ENCODE measurements at regions not wholly inside any gene's neighbourhood (a gene's known extent, or its start where the extent isn't known, plus 50 kb on each side); places are given as distances from the start of the nearest gene placed in this dataset.

DNA sequence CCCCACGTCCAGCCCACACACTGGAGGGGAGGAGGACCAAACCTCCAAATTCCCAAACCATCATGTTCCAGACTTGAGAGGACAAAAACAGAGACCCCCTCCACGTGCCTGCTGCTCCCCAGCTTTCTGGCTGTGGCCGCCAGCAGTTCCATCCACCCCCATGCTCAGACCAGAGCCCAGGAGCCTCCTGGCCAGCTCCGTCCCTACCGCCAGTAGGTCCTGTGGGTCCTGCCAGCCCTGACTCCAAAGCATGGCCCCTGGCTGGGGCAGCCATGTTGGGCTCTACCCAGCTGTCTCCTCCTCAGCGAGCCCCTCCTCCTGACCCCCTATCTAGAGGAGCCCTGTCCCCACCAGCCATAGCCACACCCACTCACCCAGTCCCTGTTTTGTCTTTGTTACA, 227.3 kb upstream of the RTL1 start:
- ATAC-seq (replicated peaks in 1 of 4) (peak in 1 of 4 experiments; percentile 20), DNase-seq (no peak)
- Mint-ChIP-seq H3K36me3 (no peaks in the 10 kb centered on the region), H3K27ac (no peak overlapping the region), H3K4me1 (no peaks in the 10 kb centered on the region), H3K4me3 (no peak overlapping the region), H3K27me3 (peaks cover 20 to 54% of the 10 kb centered on the region in 2 donors), H3K9me3 (peaks cover 3 to 5% (median 5%) of the 10 kb centered on the region in 3 donors)
- WGBS (ENCODE audit: insufficient coverage): 76% methylated on average over 6 of the region's 6 CpGs
- Histone ChIP-seq H3K36me3 (ENCODE audit: control insufficient read depth in 2 of 2, extremely low read depth in 1 of 2, insufficient read depth in 1 of 2, low read length in 1 of 2) (no peaks in the 10 kb centered on the region), H3K4me1 (ENCODE audit: control insufficient read depth in 1 of 2, extremely low read depth in 1 of 2, insufficient read depth in 2 of 2, low read length in 2 of 2) (no peaks in the 10 kb centered on the region), H3K9me3 (no peaks in the 10 kb centered on the region), H3K27me3 (replicated peaks in 1 of 2; ENCODE audit: control insufficient read depth in 2 of 2, extremely low read depth in 1 of 2, insufficient read depth in 2 of 2, low read length in 1 of 2) (peaks cover 0 to 51% of the 10 kb centered on the region in 2 experiments), H3K27ac (ENCODE audit: low read length) (no peak overlapping the region), H3K4me3 (ENCODE audit: control insufficient read depth in 1 of 2, extremely low read depth in 1 of 2, low read length in 1 of 2) (no peak overlapping the region)
- CTCF ChIA-PET: no interaction called here
- POLR2A ChIA-PET: no interaction called here

DNA sequence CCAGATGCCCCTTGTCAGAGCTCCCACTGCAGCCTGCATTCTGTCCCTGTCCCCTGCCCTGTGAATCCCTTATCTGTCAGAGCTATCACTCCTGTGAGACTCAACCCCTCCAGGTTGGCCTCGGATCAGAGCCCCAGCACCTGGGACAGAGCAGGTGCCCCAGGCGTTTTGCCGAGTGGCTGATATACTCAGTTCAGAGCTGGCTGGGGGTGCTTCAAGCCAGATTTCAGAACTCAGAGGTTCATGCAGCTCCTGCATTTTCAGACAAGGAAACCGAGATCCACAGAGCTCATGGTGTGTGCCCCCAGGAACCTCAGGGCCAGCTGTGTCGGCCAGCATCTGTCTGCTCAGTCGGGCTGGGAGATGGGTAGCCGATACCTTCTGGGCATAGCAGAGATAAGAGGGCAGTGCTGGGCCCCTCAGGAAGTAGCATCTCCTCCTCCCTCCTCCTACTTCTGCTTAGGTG, 228.0 kb upstream of the RTL1 start:
- ChIA-PET POLR2A (no interaction called here), CTCF (no interaction called here)
- DNase-seq (no peak), ATAC-seq (replicated peaks in 1 of 4) (no peak)
- H3K27me3 ChIP-seq (replicated peaks in 1 of 2; ENCODE audit: control insufficient read depth in 2 of 2, extremely low read depth in 1 of 2, insufficient read depth in 2 of 2, low read length in 1 of 2): peaks cover 0 to 52% of the 10 kb centered on the region in 2 experiments
- Mint-ChIP-seq H3K27ac (no peak overlapping the region), H3K27me3 (peaks cover 20 to 54% of the 10 kb centered on the region in 2 donors), H3K9me3 (peaks cover 3 to 5% (median 5%) of the 10 kb centered on the region in 3 donors), H3K4me3 (no peak overlapping the region), H3K4me1 (no peaks in the 10 kb centered on the region), H3K36me3 (no peaks in the 10 kb centered on the region)
- 64% methylated on average over 4 of the region's 7 CpGs for WGBS (ENCODE audit: insufficient coverage)
- H3K36me3 ChIP-seq (ENCODE audit: control insufficient read depth in 2 of 2, extremely low read depth in 1 of 2, insufficient read depth in 1 of 2, low read length in 1 of 2): no peaks in the 10 kb centered on the region
- H3K4me3 ChIP-seq (ENCODE audit: control insufficient read depth in 1 of 2, extremely low read depth in 1 of 2, low read length in 1 of 2): no peak overlapping the region
- H3K9me3 ChIP-seq: no peaks in the 10 kb centered on the region
- no peaks in the 10 kb centered on the region for H3K4me1 ChIP-seq (ENCODE audit: control insufficient read depth in 1 of 2, extremely low read depth in 1 of 2, insufficient read depth in 2 of 2, low read length in 2 of 2)
- no peak overlapping the region for H3K27ac ChIP-seq (ENCODE audit: low read length)

DNA sequence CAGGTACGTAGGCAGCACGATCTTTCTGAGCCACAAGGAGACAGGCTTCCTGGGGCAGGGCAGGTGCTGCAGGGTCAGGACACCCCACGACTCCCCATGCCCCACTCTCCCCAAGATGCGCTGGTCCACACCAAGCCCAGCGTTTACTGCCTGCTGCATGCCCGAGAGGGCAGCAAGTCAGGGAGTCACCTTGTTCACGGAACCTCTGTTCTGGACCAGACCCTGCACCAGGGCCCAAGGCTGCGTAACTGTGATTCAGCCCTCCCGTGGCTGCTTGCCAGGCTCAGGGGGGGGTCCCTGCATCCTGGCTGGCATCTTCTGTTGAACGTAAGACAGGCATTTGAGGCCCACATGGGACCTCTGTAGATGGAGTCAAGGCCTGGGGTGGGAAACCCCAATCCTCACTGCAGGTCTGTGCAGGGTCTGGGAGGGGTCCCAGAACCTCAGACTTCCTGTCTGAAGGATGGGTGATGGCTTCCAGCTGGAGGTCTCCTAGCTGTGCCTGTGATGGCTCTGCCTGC, 228.6 kb upstream of the RTL1 start:
- peak in 1 of 35 experiments; percentile 13 for DNase-seq

DNA sequence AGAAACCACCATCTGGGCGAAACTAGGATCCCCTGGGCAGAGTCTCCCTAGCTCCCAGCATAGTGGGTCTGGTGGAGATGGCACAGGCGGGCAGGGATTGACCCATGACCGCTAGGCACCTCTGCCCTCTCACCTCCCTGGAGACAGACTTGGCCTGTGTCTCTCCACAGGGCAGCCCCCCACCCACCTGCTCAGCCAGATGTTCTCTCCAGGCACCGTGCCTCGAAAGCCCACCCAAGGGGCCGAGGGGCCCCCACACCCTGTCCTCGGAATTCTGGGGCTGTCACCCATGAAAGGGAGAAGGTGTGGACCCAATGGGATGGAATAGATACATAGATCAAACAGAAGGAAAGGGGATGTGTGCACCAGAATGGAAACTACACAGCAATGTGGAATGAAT, 229.1 kb upstream of the RTL1 start:
- no peak for ATAC-seq (replicated peaks in 1 of 4)
- H3K9me3 Mint-ChIP-seq: peaks cover 3 to 5% (median 5%) of the 10 kb centered on the region in 3 donors

More for the DNA sequence above, 228.6 kb upstream of the RTL1 start:
- Histone ChIP-seq H3K4me1 (ENCODE audit: control insufficient read depth in 1 of 2, extremely low read depth in 1 of 2, insufficient read depth in 2 of 2, low read length in 2 of 2) (no peaks in the 10 kb centered on the region), H3K36me3 (ENCODE audit: control insufficient read depth in 2 of 2, extremely low read depth in 1 of 2, insufficient read depth in 1 of 2, low read length in 1 of 2) (no peaks in the 10 kb centered on the region), H3K4me3 (ENCODE audit: control insufficient read depth in 1 of 2, extremely low read depth in 1 of 2, low read length in 1 of 2) (no peak overlapping the region), H3K9me3 (no peaks in the 10 kb centered on the region), H3K27ac (ENCODE audit: low read length) (no peak overlapping the region), H3K27me3 (replicated peaks in 1 of 2; ENCODE audit: control insufficient read depth in 2 of 2, extremely low read depth in 1 of 2, insufficient read depth in 2 of 2, low read length in 1 of 2) (peaks cover 0 to 48% of the 10 kb centered on the region in 2 experiments)
- no peaks in the 10 kb centered on the region for H3K36me3 Mint-ChIP-seq
- no peak overlapping the region for H3K4me3 Mint-ChIP-seq
- ChIA-PET CTCF (no interaction called here), POLR2A (no interaction called here)
- H3K9me3 Mint-ChIP-seq: peaks cover 3 to 5% (median 5%) of the 10 kb centered on the region in 3 donors
- H3K27ac Mint-ChIP-seq: no peak overlapping the region
- peak in 1 of 4 experiments; percentile 20 for ATAC-seq (replicated peaks in 1 of 4)
- peaks cover 20 to 52% of the 10 kb centered on the region in 2 donors for H3K27me3 Mint-ChIP-seq
- H3K4me1 Mint-ChIP-seq: no peaks in the 10 kb centered on the region
- 80% methylated on average over 9 of the region's 10 CpGs for WGBS (ENCODE audit: insufficient coverage)

DNA sequence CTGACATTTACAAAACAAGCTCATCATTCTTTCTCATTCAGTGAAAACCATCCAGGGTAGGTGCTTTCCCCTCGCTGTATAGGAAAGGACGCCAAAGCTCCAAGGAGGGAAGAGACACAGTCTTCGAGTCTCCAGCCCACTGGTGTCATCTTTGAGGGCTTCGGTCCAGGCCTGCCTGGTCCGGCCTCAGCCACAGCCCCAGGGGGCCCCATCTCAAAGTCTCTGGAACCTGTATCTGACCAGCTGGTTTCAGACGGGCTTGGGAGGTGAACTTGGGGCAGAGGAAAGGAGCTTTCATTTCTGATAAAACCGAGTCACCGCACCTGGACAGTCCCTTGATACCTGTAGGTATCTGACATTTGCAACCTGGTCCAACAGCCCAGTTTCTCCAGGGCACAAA, 229.5 kb upstream of the RTL1 start:
- H3K4me1 Mint-ChIP-seq: no peaks in the 10 kb centered on the region

More for the DNA sequence above, 229.1 kb upstream of the RTL1 start:
- H3K9me3 ChIP-seq: no peaks in the 10 kb centered on the region
- H3K4me1 ChIP-seq (ENCODE audit: control insufficient read depth in 1 of 2, extremely low read depth in 1 of 2, insufficient read depth in 2 of 2, low read length in 2 of 2): no peaks in the 10 kb centered on the region
- no peaks in the 10 kb centered on the region for H3K36me3 ChIP-seq (ENCODE audit: control insufficient read depth in 2 of 2, extremely low read depth in 1 of 2, insufficient read depth in 1 of 2, low read length in 1 of 2)
- ChIA-PET POLR2A (no interaction called here), CTCF (no interaction called here)
- no peaks in the 10 kb centered on the region for H3K36me3 Mint-ChIP-seq
- no peak overlapping the region for H3K27ac ChIP-seq (ENCODE audit: low read length)
- H3K4me3 Mint-ChIP-seq: no peak overlapping the region
- no peak overlapping the region for H3K27ac Mint-ChIP-seq
- H3K27me3 Mint-ChIP-seq: peaks cover 21 to 47% of the 10 kb centered on the region in 2 donors
- WGBS (ENCODE audit: insufficient coverage): 86% methylated on average over 5 of the region's 7 CpGs
- H3K4me1 Mint-ChIP-seq: no peaks in the 10 kb centered on the region
- no peak overlapping the region for H3K4me3 ChIP-seq (ENCODE audit: control insufficient read depth in 1 of 2, extremely low read depth in 1 of 2, low read length in 1 of 2)
- peaks cover 0 to 48% of the 10 kb centered on the region in 2 experiments for H3K27me3 ChIP-seq (replicated peaks in 1 of 2; ENCODE audit: control insufficient read depth in 2 of 2, extremely low read depth in 1 of 2, insufficient read depth in 2 of 2, low read length in 1 of 2)
- no peak for DNase-seq

DNA sequence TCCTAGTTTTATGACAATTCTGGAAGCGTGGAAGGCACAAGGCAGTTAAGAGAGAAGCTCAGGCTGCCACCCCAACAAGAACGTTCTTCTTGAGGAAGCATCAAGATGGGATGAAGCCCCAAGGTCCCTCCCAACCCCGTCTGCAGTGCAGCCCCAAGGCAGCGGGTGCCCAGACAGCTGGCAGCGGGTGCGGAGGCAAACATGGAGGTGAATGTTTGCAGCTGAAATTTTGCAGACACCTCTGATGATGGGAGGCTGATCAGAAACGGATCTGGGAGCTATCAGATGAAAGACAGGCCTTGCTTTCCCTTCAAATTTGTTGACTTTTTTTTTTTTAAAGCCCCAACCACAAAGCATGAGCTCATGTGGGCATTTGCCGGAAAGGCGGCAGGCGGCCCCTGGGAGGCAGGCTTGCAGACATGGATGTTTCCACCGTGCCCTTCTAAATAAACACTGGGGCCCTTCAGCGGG, 230.7 kb upstream of the RTL1 start:
- H3K36me3 ChIP-seq (ENCODE audit: control insufficient read depth in 2 of 2, extremely low read depth in 1 of 2, insufficient read depth in 1 of 2, low read length in 1 of 2): no peaks in the 10 kb centered on the region
- peaks cover 13 to 34% of the 10 kb centered on the region in 2 donors for H3K27me3 Mint-ChIP-seq
- no peak overlapping the region for H3K4me3 Mint-ChIP-seq
- peaks cover 0 to 37% of the 10 kb centered on the region in 2 experiments for H3K27me3 ChIP-seq (replicated peaks in 1 of 2; ENCODE audit: control insufficient read depth in 2 of 2, extremely low read depth in 1 of 2, insufficient read depth in 2 of 2, low read length in 1 of 2)
- DNase-seq: peak in 1 of 35 experiments; percentile 21
- H3K4me1 Mint-ChIP-seq: no peaks in the 10 kb centered on the region
- ATAC-seq (replicated peaks in 1 of 4): no peak
- H3K4me3 ChIP-seq (ENCODE audit: control insufficient read depth in 1 of 2, extremely low read depth in 1 of 2, low read length in 1 of 2): no peak overlapping the region
- POLR2A ChIA-PET: no interaction called here
- H3K4me1 ChIP-seq (ENCODE audit: control insufficient read depth in 1 of 2, extremely low read depth in 1 of 2, insufficient read depth in 2 of 2, low read length in 2 of 2): no peaks in the 10 kb centered on the region
- no peak overlapping the region for H3K27ac Mint-ChIP-seq
- 51% methylated on average over 6 of the region's 12 CpGs for WGBS (ENCODE audit: insufficient coverage)
- no peaks in the 10 kb centered on the region for H3K9me3 ChIP-seq
- no peak overlapping the region for H3K27ac ChIP-seq (ENCODE audit: low read length)
- H3K9me3 Mint-ChIP-seq: no peaks in the 10 kb centered on the region
- CTCF ChIA-PET: no interaction called here
- H3K36me3 Mint-ChIP-seq: no peaks in the 10 kb centered on the region

More for the DNA sequence above, 229.5 kb upstream of the RTL1 start:
- H3K9me3 Mint-ChIP-seq: peaks cover 0 to under 1% (median under 1%) of the 10 kb centered on the region in 3 donors
- peaks cover 0 to 48% of the 10 kb centered on the region in 2 experiments for H3K27me3 ChIP-seq (replicated peaks in 1 of 2; ENCODE audit: control insufficient read depth in 2 of 2, extremely low read depth in 1 of 2, insufficient read depth in 2 of 2, low read length in 1 of 2)
- WGBS (ENCODE audit: insufficient coverage): 87% methylated on average over 6 of the region's 8 CpGs
- no peak overlapping the region for H3K27ac Mint-ChIP-seq
- ChIA-PET POLR2A (no interaction called here), CTCF (no interaction called here)
- H3K9me3 ChIP-seq: no peaks in the 10 kb centered on the region
- H3K27ac ChIP-seq (ENCODE audit: low read length): no peak overlapping the region
- H3K36me3 ChIP-seq (ENCODE audit: control insufficient read depth in 2 of 2, extremely low read depth in 1 of 2, insufficient read depth in 1 of 2, low read length in 1 of 2): no peaks in the 10 kb centered on the region
- DNase-seq (peak in 1 of 35 experiments; percentile 22), ATAC-seq (replicated peaks in 1 of 4) (no peak)
- H3K27me3 Mint-ChIP-seq: peaks cover 18 to 44% of the 10 kb centered on the region in 2 donors
- H3K4me3 Mint-ChIP-seq: no peak overlapping the region
- no peaks in the 10 kb centered on the region for H3K4me1 ChIP-seq (ENCODE audit: control insufficient read depth in 1 of 2, extremely low read depth in 1 of 2, insufficient read depth in 2 of 2, low read length in 2 of 2)
- no peaks in the 10 kb centered on the region for H3K36me3 Mint-ChIP-seq
- H3K4me3 ChIP-seq (ENCODE audit: control insufficient read depth in 1 of 2, extremely low read depth in 1 of 2, low read length in 1 of 2): no peak overlapping the region

Measured in T-cell (primary cell).